HG03175 (cell line): ENCODE measurements at regions not wholly inside any gene's neighbourhood (a gene's known extent, or its start where the extent isn't known, plus 50 kb on each side); places are given as distances from the start of the nearest gene placed in this dataset.

Experiments
- ATAC-seq: cut with Tn5 transposase; IDR thresholded peaks from one replicate; pipeline ENCODE4 v1.9.1; 2021; ENCODE audit warnings: mild to moderate bottlenecking, moderate library complexity; ENCODE audit not compliant: unreplicated experiment

DNA sequence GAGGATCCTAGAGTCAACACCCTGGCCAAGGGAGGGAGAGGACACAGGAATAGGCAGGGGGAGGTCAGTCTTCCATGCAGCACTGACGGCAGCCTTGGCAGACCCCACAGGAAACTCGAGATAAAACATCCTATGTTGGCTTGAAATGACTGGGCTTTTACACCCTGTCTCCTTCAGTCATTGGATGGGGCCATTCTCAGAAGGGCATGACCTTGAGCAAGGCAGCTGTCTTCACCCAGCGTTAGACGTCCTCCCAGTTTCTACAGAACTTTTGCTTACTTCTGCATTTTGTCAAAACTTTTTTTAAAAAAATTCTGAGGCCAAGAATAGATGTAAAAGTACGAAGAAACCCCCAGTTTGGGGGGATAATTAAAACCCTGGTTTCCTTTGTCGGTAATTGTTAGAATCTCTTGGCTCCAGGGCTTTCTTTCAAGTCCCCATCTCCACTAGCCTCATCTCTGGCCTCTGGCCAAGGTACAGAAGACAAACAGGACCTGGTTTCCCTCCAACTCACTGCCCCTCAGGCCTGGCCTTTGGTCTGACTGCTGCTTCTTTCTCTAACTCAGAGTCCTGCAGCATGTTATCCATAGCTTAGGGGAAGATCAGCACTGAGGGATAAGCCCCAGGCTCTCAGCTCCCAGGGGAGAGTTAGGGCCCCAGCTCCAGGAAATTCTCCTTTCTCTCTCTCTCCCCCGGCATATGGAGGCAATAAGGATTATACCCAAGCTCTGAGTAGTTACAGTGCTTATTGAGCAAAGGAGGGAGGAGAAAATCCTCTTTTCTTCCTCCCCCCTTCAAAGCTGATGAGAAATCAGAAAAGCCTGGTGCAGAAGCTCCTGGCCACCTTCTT, 51.6 kb upstream of the KCND3 start:
- ATAC-seq: no peak

DNA sequence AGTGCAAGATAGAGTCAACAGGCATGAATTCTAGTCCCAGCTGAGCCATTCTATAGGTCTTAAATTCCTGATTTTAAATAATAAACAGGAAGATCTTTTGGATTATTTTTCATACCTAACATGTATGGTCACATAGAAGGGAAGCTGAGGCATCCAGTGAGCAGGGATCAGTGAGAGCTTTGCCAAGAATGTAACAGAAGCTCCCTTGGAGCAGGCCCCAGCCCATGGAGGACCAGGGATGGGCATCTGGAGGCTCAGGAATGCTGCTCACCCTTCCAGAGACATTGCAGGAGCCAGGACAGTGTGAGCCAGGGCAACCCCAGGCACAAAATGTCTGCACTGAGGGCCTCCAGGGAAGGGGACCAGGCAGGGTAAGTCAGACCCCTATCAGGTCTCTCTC, 54.4 kb upstream of the KCND3 start:
- no peak for ATAC-seq

DNA sequence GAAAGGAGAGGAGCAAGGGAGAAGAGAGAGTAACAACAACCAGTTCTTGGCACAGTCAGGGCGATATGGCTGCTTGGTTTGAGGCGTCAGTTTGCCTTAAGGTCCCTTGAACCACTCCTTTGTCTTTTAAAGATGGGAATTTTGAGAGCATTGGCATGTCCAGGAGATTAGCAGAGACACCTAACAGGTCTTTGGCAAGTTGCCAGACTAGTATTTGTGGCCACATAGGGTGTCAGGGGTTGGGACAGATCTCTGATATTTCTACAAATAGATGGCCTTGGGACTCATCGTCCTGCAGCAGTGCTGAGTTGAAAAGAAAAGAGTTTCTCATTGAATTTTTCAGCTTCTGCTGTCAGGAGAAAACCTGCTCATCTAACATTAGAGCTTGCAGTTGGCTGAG, 55.3 kb upstream of the KCND3 start:
- no peak for ATAC-seq

DNA sequence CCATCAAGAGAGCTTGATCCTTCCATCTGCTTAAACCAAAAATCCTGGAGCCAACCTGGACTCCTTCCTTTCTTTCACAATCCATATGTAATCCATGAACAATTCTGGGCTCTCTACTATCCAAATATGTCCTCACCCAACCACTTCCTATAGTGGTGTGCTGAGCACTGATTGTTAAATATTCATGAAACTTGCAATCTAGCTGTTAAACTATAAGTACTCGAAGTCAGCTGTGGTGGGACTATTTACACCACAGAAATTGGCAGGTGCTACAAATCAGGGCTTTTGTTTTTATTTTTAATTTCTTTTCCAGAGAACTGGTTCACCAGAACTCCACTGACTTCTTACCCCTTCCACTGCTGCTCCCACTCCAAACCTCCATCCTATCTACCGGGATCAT, 57.2 kb upstream of the KCND3 start:
- ATAC-seq: no peak

DNA sequence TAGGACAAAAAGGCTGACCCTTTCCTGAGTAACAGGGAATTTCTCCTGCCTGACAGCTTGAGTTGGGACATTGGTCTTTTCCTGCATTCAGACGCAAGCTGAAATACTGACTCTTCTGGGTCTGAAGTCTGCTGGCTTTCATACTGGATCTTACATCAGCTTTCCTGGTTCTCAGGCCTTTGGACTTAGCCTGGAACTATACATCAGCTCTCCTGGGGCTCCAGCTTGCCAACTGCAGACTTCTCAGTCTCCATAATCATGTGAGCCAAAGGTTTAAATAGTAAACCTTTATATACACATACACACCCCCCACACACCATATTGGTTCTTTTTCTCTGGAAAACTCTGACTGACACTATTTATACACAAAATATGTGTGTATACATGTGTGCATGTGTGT, 59.0 kb upstream of the KCND3 start:
- ATAC-seq: no peak

DNA sequence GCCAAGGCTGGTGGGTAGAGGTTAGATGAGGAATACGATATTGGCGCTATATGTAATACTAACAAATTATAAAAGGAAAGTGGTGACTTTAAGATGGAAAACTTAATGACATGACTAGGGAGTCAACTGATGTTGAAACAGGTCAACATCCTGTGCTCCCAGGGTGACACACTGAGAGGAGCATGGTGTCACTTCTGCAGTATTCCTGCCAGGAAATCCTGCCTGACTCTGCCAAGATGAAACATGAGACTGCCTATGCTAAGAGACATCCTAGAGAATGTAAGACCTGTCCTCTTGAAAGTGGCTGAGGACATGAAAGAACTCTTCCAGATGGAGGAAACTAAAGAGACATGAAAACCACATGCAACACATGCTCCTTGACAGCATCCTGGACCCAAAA, 65.0 kb upstream of the KCND3 start:
- ATAC-seq: no peak

DNA sequence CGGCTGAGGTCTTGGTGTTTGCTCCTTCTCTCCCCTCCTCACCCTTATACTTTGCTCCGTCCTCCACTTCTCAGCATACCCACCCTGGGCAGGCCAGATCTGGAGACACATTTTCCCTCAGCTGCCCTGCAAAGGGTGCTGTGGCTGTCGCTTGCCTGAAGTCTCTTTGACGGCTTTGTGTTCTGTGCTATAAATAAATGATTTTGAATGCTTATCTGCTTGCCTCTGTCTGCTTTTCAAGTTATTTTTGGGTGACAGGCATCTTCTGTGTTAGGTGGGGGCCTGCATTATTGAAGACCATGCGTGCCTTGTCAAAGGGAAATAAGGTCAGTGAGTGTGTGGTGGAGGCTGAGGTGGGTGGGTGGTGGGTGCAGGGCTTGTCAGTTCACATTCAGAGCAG, 66.9 kb upstream of the KCND3 start:
- ATAC-seq: no peak

DNA sequence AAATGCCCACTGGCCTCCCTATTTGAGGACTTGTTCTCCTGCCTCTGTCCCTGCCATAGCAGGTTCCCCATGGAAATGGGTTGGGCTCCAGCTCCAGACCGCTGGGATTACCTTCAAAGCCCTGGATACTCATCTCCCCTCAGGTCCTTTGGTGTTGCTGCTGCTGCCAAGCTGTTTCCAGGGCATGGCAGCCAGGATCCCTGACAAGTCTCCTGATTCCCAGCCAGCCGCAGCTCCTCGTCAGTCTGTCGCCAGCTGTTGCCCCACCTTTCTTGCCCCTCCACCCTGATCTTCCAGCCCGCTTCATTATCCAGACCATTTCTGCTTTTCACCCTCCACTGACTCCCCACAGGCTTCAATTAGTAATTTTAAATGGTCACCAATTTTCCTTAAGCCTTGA, 68.3 kb upstream of the KCND3 start:
- no peak for ATAC-seq

DNA sequence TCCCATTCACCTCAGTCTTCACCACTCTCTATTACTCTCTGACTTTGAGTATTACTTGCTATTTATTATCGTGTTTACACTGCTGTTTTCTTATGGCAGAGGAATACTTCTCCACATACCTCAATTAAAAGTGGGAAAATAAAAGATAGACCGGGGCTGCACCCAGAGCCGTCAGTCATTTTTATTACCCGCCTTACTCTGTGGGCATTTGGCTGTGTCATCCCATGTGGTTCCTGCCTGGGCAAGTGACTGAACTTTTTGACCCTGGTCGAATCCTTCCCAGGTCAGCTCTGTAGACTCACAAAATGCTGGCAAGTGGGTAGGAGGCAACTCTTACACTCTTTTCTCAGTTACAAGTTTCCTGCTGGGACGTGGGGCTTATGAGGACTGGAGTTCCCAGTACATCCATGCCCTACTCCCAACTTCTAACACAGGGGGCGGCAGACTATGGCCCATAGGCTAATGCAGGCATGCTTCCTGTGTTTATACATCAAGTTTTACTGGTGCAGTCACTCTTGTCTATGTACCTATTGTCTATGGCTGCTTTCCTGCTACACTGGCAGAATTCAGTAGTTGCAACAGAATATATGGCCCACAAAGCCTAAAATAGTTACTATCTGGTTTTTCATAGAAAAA, 69.5 kb upstream of the KCND3 start:
- no peak for ATAC-seq

DNA sequence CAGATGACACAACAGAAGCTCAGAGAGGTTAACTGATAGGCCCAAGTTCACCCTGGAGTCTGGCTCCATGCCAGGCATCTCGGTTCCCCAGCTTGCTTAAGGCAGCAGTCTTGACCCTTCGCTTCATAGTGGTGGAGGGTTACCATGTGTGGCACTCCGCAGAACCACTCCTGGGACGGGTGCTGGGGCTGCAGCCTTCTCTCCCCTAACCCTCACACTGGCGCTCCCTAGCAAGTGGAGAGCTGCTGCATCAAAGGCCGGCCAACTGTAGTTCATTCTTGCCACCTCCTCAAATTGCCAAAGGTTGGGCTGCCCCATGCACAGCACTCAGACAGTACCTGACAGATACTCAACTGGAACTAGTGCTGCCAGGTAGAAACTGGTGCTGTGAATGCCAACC, 70.2 kb upstream of the KCND3 start:
- ATAC-seq: no peak

DNA sequence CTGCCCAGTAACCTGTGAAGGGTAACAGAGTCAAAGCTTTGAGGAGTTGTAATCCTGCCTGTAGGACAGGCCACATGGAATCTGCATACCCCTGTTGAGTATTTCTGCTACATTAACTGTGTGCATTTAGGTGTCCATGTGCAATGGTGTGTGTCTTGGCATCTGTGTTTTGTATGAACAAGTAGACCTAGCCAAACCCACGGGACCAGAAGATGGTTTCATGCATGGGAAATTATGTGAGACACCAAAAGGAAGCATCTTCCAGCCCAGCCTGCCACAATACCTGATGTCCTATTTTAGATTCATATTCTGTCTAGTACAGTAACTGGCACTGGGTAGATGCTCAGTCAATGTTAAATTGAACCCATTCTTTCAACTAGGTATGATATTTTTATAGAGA, 70.8 kb upstream of the KCND3 start:
- no peak for ATAC-seq

DNA sequence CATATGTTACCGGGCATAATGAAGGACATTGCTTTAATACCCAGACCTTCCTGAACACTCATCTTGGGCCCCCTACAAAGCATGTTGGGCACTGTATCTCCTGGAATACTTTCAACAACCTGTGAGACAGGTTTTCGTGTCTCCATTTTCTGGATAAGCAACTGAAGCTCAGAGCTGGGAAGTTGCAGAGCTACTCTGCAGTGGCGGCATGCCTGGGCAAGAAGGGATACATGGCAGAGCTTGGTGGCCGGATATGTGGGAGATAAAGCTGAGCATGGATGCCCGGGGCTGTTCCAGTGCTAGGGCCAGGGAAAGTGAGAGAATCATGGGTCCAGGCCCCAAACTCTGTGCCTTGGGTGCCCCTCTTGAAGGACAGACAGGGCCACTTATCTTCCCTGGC, 71.6 kb upstream of the KCND3 start:
- no peak for ATAC-seq

DNA sequence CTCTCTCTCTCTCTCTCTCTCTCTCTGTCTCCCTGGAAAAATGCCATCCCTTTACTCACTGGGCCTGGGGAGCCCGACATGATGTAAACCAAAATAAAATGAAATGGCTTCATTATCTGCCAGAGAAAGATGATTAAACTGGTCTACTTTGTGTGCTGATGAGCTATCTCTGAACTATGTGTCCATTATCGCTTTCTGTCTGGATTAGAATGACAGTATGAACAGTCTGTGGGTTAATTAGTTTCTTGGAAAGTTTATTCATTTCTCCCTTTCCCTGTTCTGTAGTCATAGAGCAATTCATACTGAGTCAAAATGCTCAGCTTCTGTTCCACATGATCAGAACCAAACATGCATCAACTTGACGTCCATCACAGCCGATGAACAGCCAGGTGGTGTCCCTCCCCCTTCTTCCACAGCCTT, 72.4 kb upstream of the KCND3 start:
- no peak for ATAC-seq

DNA sequence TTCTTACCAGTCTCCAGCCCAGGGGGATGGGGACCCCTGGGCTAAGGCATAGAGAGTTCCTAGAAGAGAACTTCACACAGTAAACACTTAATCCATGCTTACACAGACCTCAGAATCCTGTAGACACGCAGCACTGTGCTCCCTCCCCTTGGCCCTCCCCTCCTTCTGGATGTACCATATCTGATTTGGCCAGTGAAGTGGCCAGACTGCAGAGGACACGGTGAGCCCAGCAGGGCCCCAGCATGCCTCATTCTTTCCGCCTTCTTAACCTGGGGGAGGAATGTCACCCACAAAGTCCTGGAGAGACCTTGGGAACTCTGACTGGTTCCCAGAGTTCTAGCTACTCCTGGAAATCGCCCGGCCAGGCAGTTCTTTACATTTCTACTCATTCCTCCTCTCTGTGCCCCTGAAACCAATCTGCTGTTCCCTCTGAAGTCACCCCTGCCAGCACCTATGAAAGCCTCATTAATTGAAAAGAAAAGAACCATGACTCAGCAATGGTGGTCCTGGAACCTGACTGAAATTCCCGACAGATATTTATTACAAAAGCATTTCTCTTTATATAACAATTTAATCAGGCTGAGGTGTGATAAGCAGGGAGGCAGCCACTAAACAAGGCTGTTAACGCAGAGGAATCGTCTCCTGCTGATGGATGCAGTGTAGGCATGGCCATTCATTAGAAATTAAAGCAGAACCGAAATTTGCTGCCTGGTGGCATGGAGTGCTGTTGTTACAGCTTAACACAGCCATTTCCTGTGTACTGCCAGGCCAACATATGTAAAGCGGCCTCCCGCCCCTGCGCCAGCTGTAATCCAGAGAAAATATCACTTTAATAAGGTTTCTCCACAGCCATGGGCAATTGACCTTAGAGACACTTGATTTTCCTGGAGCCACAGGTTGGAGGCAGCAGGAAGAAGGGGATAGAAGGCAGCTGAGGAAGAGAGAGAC, 74.6 kb upstream of the KCND3 start:
- no peak for ATAC-seq

DNA sequence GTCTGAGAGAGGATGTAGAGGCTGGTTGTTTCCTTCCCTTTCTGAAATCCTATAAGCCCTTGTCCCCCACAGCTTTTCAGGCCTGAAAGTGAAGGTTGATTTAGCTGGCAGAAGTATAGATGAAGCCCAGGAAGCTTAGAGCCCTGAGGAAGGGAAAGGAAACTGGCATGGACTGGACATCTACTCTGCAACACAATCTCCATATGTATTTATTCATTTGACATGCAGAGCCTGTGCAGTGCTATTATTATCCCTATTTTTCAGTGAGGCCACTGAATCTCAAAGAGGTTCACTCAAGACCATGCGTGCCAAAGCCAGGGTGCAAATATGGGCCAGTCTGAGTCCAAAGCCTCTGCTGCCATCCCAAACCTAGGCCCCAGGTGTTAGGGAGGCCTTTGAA, 78.5 kb upstream of the KCND3 start:
- no peak for ATAC-seq

DNA sequence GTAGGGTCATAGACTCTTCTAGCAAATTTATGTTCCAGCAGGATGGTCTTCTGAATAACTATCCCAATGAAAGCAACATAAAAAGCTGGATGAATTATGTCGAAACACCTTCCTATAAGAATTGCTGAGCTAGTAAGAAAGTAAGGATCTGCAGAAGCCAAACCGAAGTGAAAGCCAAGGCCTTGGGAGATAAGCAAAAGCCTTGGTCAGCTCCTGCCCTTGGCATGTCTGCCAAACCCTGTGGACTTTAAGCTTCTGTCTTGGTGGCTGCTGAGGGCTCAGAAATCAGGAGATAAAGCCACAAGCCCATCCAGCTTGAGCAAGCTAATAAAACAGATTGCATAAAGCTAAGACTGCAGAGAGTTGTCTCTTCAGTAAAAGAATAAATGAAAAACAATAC, 81.2 kb upstream of the KCND3 start:
- ATAC-seq: no peak

DNA sequence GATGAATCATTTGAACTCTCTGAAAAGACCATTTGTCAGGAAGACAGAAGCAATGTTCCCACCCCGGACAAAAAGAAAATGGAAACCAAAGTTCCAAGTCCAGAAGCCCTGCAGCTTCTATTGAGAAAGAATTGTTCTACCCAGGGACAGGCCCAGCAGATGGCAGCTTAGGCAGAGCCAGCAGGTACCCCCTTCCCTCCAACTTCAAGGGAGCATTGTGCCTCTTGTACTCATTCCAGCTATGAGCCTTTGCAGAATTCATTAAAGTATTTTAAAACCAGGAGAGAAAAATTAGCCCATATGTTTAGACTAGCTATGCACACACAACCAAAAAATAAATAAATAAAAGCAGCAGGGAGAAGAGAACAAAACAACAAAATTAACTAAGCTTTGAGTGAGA, 85.2 kb upstream of the KCND3 start:
- ATAC-seq: no peak

DNA sequence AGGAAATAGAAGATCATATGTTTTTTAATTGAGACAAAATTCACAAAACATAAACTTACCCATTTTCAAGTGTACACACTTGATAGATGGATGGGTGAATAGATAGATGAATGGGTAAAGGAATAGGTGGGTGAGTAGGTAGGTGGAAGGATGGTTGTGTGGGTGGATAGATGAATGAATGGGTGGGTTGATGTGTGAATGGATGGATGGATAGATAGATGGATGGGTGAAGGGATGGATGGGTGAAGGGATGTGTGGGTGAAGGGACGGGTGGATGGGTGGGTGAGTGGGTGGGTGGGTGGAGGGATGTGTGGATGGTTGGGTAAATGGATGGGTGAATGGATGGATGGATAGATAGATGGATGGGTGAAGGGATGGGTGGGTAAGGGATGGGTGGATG, 86.1 kb upstream of the KCND3 start:
- no peak for ATAC-seq

DNA sequence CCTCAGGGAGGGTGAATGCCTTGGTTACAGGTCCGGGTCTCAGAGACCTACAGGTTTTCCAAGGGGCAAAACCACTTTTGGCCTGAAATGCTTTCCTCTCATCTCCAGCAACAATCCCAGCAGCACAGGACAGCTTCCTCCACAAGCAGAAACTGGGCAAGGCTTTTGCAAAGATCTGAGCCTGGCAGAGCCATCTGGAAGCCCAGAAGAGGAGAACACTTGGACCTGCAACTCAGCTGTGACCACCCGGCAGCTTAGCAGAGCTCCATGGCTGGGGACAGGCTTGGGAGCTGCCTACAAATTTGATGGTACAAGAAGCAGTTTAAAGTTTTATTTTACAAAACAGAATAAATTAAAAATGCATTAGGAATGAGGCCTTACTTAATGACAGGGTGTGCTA, 90.0 kb upstream of the KCND3 start:
- no peak for ATAC-seq

DNA sequence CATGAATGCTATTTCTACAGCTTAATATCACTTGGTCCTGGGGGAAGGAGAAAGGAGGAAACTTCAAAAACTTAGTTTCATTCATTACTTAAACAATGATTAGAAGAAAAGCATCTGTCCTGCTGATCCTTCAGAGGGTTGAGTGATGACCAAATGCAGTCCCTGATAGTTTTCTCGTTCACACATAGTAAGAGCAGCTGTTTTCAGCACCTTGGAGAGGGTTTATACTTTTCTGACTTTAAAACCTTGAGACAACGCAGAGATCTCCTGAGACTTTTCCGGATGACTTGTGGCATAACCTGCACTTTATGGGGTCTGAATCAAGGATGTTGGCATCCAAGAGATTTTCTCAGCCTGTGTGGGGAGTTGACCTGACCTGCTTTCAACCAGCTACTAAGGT, 94.0 kb upstream of the KCND3 start:
- ATAC-seq: no peak

DNA sequence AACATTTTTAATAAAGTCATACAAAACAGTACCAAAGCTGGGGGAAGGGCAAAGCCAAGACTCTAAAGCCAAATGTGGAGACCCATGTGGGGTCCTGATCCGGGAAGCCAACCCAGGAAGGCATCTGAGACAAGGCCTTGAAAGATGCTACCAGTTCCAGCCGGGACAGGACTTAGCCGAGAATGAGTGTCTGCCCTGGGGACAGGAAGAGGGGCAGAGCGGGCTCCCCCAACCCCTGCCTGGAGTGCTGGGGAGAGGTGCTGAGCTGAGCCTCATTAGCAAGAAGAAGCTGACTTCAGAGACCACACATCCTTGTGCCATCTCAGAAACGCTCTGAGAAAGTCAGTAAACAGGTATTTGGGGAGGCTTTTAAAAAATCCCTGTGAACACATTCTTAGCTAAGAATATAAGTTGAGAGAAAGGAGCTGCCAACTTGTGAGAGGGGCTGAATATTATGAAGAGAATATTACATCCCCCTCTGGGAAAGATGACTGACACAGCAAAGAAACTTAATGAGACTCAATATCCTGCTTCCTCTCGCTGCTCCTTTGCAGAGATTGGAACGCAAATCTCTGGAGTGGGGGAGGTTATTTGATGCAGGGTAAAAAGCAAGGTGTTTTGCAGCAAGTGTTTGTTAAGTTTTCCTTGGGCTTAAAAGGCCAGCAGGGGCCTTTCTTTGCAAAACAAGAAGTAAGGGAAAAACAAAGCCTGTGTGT, 103.3 kb upstream of the KCND3 start:
- no peak for ATAC-seq
